Superior temporal gyrus (tissue), 1 donor: ENCODE measurements at regions not wholly inside any gene's neighbourhood (a gene's known extent, or its start where the extent isn't known, plus 50 kb on each side); places are given as distances from the start of the nearest gene placed in this dataset.
"Not testable (repeated sequence)": the region's sequence is repeated elsewhere in the genome, so short reads cannot be mapped to it uniquely, and the experiment has no call there.

ENCODE experiments used
- DNase-seq: peaks from one replicate; pipeline ENCODE4 v3.0.0-alpha.2; 2016; ENCODE audit errors: extremely low spot score

GRCh38 chr1:189323091-189323490 is 1154.6 kb downstream of the BRINP3 start:
- no peak for DNase-seq

DNA sequence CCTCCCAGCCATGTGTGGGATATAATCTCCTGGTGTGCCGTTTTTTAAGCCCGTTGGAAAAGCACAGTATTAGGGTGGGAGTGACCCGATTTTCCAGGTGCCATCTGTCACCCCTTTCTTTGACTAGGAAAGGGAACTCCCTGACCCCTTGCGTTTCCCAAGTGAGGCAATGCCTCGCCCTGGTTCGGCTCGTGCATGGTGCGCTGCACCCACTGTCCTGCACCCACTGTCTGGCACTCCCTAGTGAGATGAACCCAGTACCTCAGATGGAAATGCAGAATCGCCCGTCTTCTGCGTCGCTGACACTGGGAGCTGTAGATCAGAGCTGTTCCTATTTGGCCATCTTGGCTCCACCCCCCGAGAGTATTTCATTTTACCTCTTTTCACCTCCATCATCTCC is 1146.6 kb downstream of the BRINP3 start:
- DNase-seq, result not testable (repeated sequence)

DNA sequence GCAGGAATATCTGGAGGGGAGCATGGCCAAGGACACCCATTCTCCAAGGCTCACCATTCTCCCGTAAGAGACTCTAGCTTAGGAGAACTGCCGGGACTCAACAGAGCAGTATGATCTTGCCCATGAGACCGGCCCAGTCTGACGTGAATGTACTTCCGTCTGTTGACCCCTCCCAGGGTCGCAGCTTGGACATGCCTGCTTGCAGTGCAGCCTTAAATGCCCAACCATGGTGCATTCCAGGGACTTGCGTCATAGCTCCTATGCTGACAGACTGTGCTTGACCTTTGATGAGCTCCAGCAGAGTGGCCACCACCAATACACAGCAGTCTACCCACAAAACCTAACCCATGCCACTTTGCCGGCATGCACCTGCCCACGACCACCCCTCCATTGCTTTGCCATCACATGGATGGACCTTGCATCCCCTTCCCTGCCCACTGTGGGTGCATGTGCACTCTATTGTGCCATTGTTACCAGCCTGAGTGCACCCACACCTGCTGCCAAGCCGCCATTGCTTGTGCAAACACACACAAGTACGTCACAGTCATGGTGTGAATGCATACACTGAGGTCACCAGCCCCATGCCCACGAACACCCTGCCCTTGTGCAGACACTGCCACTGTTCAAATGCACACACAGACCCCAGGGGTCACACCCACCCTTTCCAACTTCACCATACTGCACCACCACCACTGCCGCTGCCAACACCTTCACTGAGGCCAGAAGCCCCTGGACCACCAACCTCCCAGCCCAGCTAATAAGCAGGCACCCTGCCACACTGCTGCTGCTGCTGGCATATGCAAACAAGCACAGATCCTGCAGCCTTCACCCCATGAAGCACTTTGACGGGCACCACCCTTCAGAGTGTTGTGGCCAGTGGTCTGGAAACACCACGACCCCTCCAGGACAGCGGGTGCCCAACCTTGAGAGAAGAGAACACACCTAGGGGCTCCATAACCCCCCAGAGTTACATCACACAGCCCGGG is 1141.3 kb downstream of the BRINP3 start:
- no peak for DNase-seq

DNA sequence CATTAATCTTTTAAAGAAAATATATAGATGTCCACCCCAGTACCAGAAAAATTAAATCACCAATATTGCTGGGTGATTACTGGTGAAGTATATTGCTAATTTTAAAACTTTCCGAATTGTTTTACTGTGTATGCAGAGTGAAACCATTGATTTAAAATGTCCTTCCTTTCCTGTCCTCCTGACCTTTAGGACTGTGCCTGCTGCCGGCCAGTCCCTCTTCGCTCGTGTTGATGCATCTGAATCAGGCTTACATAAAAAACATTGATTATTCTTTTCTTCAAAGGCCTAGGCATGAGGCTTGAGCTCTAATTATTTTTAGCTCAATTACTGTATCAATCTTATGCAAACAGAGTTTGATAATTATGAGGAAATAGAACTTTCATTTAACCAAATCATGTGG is 1128.1 kb downstream of the BRINP3 start:
- no peak for DNase-seq

DNA sequence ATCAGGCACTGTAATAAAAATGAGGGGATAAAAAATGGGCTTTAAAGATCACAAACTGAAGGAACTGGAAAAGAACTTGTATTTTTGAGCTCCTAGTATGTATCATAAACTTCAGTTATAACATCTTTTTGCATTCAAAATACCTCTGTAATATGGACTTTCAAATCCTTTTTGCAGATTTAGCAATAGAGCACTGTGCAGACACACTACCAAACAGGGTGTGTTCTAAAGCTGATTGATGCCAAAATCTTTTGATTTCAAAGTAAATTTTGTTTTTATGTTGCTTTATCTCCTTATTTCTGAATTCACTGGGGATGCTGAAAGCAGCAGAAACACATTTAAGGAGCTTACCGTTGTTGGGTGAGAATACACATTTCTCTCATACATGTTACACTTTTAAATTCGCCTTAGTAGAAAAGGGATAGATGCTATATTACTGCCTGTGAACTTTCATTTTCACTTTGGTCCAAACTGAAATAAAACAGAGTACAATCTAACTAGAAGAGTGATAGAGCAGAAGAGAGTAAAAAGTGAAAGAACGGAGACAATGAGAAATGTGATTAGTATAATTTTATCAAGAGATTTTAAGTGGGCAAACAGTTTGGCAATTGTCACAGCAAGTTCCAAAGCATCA is 1126.6 kb downstream of the BRINP3 start:
- DNase-seq, result no peak

- DNase-seq, result no peak
Measured at GRCh38 chr1:189351960-189352359, 1125.7 kb downstream of the BRINP3 start.

DNA sequence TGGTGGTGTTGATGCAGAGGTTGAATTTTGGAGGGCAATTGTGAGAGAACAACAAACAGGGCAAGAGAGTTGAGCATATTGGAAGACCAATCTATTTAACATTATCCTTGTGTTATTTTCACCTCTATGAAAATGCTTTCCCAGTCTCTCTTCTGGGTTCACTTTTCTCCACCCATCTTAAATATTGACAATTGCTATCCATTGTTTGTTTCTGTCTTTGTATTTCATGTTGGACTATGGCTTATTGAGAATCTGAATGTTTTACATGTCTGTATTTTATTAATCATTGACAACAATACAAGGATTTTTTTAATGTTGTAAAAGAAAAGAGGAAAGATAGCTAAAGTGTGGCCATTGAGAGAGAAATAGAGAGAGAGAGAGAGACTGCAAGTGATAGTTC is 1121.5 kb downstream of the BRINP3 start:
- no peak for DNase-seq

GRCh38 chr1:189357317-189357716 is 1120.3 kb downstream of the BRINP3 start:
- DNase-seq, result no peak

GRCh38 chr1:189369612-189370011 is 1108.1 kb downstream of the BRINP3 start:
- DNase-seq, result no peak

GRCh38 chr1:189374816-189375215 is 1102.8 kb downstream of the BRINP3 start:
- DNase-seq, result no peak

DNA sequence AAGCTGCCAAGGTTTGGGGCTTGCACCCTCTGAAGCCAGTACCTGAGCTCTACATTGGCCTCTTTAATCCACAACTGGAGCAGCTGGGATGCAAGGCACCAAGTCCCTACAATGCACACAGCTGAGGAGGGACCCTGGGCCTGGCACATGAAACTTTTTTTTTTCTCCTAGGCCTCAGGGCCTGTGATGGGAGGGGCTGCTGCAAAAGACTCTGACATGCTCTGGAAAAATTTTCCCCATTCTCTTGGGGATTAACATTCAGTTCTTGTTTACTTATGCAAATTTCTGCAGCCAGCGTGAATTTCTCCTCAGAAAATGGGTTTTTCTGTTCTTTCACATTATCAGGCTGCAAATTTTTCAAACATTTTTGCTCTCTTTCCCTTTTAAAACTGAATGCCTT is 1072.2 kb downstream of the BRINP3 start:
- no peak for DNase-seq

DNA sequence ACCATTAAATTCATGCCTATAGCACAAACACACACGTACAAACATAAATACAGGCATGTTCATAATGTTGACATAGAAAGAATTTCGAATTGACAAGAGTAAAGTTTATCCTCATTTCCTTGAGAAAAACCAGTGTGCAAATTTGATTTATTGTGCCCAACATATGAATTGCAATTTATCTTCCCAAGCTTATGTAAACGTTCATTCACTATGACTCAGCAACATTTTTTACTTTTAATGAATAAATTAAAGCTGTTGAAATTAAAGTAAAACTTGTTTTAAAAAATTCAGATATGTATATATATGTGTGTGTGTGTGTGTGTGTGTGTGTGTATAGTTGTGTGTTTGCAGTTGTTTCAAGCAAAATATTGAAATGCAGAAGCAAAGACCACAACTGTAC is 1067.9 kb downstream of the BRINP3 start:
- no peak for DNase-seq

DNA sequence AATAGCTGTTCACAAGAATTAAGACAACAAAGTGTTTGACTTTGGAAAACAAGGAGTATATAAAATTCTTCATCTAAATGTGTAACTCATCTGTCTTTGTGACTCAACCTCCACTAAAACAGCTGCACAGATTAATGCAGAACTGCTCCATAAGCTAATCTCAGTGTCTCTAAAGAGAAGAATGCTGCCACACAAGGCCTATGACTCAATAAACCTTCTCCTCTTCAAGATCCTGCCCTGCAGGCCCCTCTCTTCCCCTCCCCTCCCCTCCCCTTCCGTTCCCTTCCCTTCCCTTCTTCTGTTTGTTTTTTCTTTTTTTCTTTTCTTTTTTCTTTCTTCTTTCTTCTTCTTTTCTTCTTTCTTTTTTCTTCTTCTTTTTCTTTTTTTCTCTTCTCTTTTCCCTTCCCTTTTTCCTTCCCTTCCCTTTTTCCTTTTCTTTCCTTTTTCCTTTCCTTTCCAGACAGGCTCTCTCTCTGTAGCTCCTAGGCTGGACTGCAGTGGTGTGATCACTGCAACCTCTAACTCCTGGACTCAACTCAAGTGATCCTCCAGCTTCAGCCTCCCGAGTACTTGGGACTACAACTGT is 1052.8 kb downstream of the BRINP3 start:
- DNase-seq, result no peak

DNA sequence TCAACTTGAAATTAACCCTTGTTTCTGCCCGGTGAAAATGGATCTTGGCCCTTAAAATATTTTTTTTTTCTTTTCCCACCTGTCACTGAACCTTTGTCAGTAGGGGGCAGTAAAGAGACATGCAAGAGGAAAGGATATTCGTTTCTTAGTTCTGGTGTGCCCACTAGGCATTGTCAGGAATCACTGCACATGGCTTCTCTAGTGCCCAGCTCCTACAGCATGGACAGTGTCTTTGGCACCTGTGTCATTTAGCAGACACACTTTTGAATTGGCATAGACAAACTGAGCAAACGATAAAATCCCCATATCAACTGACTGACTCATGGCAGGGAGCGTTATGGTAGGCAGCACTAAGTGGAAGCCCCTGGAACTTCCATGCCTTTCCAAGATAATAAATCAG is 1048.1 kb downstream of the BRINP3 start:
- DNase-seq, result no peak

DNA sequence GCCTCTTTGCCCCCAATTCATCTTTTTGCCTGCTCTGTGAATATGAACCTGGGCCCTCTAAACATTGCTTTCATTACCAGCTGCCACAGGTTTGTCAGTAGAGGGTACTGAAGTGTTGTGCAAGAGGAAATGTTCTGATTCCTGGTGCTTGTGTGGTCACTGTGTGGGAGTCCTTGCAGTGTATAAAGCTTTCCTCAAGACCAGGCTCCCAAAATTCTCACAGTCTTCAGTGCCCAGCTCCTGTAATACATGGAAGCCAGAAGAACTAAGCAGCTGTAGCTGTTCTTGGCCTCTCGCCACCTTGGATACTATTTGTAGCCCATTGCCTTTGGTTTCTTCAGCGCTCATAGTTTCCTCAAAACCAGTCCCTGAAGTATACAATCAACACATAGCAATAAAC is 1046.2 kb downstream of the BRINP3 start:
- no peak for DNase-seq

DNA sequence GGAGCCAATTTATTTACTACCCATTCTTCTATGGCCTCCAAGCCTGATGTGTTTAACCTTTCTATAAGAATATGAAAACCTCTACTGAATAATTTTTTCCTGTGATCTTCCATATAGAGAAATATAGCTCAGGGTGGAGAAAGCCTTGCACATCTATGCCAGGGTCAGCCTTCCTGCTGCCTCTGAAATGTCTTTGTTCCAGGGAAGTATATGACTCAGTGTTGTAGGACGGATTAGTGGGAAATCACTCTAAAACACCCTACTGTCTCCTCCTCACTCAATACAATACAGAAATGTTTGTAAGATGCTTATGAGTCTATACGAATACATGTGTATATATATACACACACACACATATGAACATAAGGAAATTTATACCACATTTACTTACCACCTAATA is 1044.9 kb downstream of the BRINP3 start:
- no peak for DNase-seq

- no peak for DNase-seq
Measured at GRCh38 chr1:189434461-189434860, 1043.2 kb downstream of the BRINP3 start.

GRCh38 chr1:189435398-189435797 is 1042.3 kb downstream of the BRINP3 start:
- DNase-seq, result no peak

- no peak for DNase-seq
Measured at GRCh38 chr1:189438808-189439207, 1038.9 kb downstream of the BRINP3 start.

DNA sequence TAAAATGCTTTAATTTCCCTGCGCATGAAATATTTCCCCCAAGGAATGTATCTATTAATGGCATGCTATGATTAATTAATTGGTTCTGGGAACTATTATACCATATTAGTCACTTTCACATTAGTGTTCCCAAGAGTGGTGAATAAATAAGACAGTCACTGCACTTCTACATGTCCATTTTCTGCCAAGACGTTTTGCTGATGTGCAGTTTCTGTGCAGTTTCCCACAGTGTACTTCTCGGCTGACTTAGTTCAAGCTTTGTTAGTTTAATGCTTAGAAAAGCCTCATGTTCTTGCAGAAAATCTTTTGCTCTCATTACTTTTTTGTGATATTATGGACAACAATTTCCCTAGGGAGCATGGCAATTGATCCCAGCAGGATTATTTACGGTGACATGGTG is 1014.5 kb downstream of the BRINP3 start:
- no peak for DNase-seq

DNA sequence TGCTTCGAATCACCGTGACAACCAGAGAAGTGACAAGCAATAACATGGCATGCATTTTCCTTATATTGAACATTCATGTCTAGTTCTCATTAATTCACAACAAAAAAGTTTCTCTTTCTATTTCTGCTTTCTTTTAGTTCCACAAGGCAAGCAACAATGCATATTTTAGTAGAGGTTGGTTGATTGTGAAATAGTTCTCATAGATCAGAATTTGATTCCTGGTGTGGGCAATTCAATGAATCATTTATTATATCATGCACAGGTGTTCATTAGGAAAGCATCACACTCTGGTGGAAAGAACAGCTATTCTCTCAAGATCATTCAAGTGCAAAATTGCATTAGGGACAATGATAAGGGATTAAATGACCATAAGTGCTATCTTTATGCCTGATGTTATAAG is 980.9 kb downstream of the BRINP3 start:
- DNase-seq, result no peak

- DNase-seq, result no peak
Measured at GRCh38 chr1:189499736-189500135, 977.9 kb downstream of the BRINP3 start.

- DNase-seq, result no peak
Measured at GRCh38 chr1:189500778-189501177, 976.9 kb downstream of the BRINP3 start.
